K562 (cell line): ENCODE measurements at regions not wholly inside any gene's neighbourhood (a gene's known extent, or its start where the extent isn't known, plus 50 kb on each side); places are given as distances from the start of the nearest gene placed in this dataset.

Source experiments
- ATAC-seq: fragments of 200-7000 bp; cut with Tn5 transposase; 3 replicates; pipeline ENCODE4 v1.9.1; 2020; ENCODE audit warnings: moderate library complexity
- BruUV-seq: library from RNA; stranded (reverse); fragments of 400-500 nt; replicated peaks from 2 replicates; lab custom pipeline; 2021; lab: Mats Ljungman, UMichigan
- CTCF ChIA-PET: fragments of 300-600 bp; formaldehyde crosslinking; extraction: SDS; loops from one replicate; lab custom pipeline; 2021; ENCODE audit warnings: low intra/inter-chr PET ratio; lab: Yijun Ruan, JAX
- POLR2A ChIA-PET: fragments of 300-600, 350-650 bp; sonication (Branson Sonifier 250); formaldehyde crosslinking; extraction: SDS; loops from one replicate; lab custom pipeline; 2021; ENCODE audit warnings: antibody characterized with exemption, inconsistent platforms; lab: Yijun Ruan, JAX
- DNase-seq, 4 experiments: peaks; one replicate each; pipeline versions ENCODE4 v3.0.0 to v3.0.0-alpha.2; 2011 to 2018; ENCODE audit warnings: low spot score in 3 of 4, mixed read lengths in 3 of 4; ENCODE audit errors: extremely low read depth in 1 of 4
- FAIRE-seq: peaks from 2 replicates; lab custom pipeline; 2011; peaks lifted over from hg19 to GRCh38; lab: Jason Lieb, UNC
- H2AFZ ChIP-seq: 2 replicates; pipeline ENCODE4 v1.6.0; 2011; ENCODE audit warnings: low read depth, low read length, control low read depth, inconsistent platforms
- H3K27ac ChIP-seq: fragments of 200-600 bp; 3 replicates; pipeline ENCODE4 v1.8.0; 2011; ENCODE audit warnings: low read depth, mild to moderate bottlenecking, control low read depth, inconsistent platforms, low read length, moderate library complexity, mixed read lengths; ENCODE audit errors: extremely low read depth
- H3K27me3 ChIP-seq, 2 experiments: fragments of 300-600 bp in 1 of 2; 2 replicates in 1 of 2; 3 replicates in 1 of 2; pipeline versions ENCODE4 v1.6.0 to v1.8.0; 2011; ENCODE audit warnings: inconsistent platforms in 2 of 2, low read length in 2 of 2, mild to moderate bottlenecking in 1 of 2, mixed read lengths in 1 of 2, moderate library complexity in 1 of 2; ENCODE audit not compliant: control insufficient read depth in 2 of 2, insufficient read depth in 2 of 2
- H3K36me3 ChIP-seq: fragments of 300-600 bp; 3 replicates; pipeline ENCODE4 v1.8.0; 2011; ENCODE audit warnings: mild to moderate bottlenecking, low read length, inconsistent platforms; ENCODE audit not compliant: control insufficient read depth, insufficient read depth
- H3K4me1 ChIP-seq, 2 experiments: fragments of 200-600 bp in 1 of 2; replicated peaks in 1 of 2; 2 replicates in 1 of 2; 3 replicates in 1 of 2; pipeline versions ENCODE4 v1.5.1 to v1.8.0; 2011; ENCODE audit warnings: inconsistent platforms in 2 of 2, low read length in 2 of 2, mild to moderate bottlenecking in 1 of 2, mixed read lengths in 1 of 2, moderate library complexity in 1 of 2; ENCODE audit not compliant: control insufficient read depth in 2 of 2, insufficient read depth in 2 of 2
- H3K4me2 ChIP-seq: 2 replicates; pipeline ENCODE4 v1.6.1; 2011; ENCODE audit warnings: low read length, control low read depth, inconsistent platforms, mixed read lengths; ENCODE audit not compliant: insufficient read depth
- H3K4me3 ChIP-seq: fragments of 200-600 bp; sonication (generic), shearing (Covaris generic); 2 replicates; pipeline ENCODE4 v1.5.1; 2016; ENCODE audit warnings: control low read depth, inconsistent platforms
- H3K79me2 ChIP-seq: fragments of 200-600 bp; 3 replicates; pipeline ENCODE4 v1.8.0; 2011; ENCODE audit warnings: low read length, inconsistent platforms; ENCODE audit not compliant: control insufficient read depth, insufficient read depth
- H3K9ac ChIP-seq, 2 experiments: 2 replicates each; pipeline versions ENCODE4 v1.6.0 to v1.6.1; 2011; ENCODE audit warnings: low read depth in 2 of 2, low read length in 2 of 2, control low read depth in 1 of 2, inconsistent platforms in 1 of 2, mild to moderate bottlenecking in 1 of 2, mixed read lengths in 1 of 2; ENCODE audit not compliant: insufficient read depth in 1 of 2
- H3K9me1 ChIP-seq: one replicate; pipeline ENCODE4 v1.6.0; 2011; ENCODE audit warnings: inconsistent platforms, mild to moderate bottlenecking, low read length, moderate library complexity; ENCODE audit not compliant: control insufficient read depth, insufficient read depth
- H3K9me3 ChIP-seq: replicated peaks from 2 replicates; pipeline ENCODE4 v1.5.1; 2011; ENCODE audit warnings: low read depth, low read length, inconsistent platforms; ENCODE audit not compliant: control insufficient read depth, insufficient read depth
- H4K20me1 ChIP-seq: replicated peaks from 2 replicates; pipeline ENCODE4 v1.6.1; 2011; ENCODE audit warnings: low read length, inconsistent platforms, mixed read lengths; ENCODE audit not compliant: control insufficient read depth, insufficient read depth
- FOSL1 ChIP-seq: fragments of 200-800 bp; sonication (Bioruptor generic); conservative IDR thresholded peaks from 2 replicates; pipeline ENCODE4 v1.6.1; 2016; ENCODE audit warnings: missing genetic modification characterization, missing compliant biosample characterization
- HSF4 ChIP-seq: fragments of 250-450 bp; sonication (Bioruptor Pico); IDR thresholded peaks from 2 replicates; pipeline ENCODE4 v2.1.2; 2022; ENCODE audit warnings: mild to moderate bottlenecking, moderate library complexity, borderline replicate concordance
- MBD2 ChIP-seq: sonication (generic); IDR thresholded peaks from 2 replicates; pipeline ENCODE4 v1.6.1; 2016; ENCODE audit warnings: low read depth, borderline replicate concordance
- NR0B1 ChIP-seq: fragments of 450-650 bp; IDR thresholded peaks from one replicate; pipeline ENCODE4 v1.6.1; 2018; ENCODE audit warnings: mild to moderate bottlenecking, moderate library complexity; ENCODE audit not compliant: partially characterized antibody
- RFX1 ChIP-seq: fragments of 450-650 bp; IDR thresholded peaks from 2 replicates; pipeline ENCODE4 v1.6.1; 2016; ENCODE audit warnings: mild to moderate bottlenecking, moderate library complexity
- XRCC5 ChIP-seq: fragments of 200-400 bp; formaldehyde crosslinking; IDR thresholded peaks from 2 replicates; pipeline ENCODE4 v1.6.1; 2017; ENCODE audit warnings: low read depth, mild to moderate bottlenecking, low read length
- WGBS: fragments of 100-300 bp; shearing (Covaris generic); methylation state at CpG from one replicate; pipeline ENCODE4 v1.1.6; 2016; ENCODE audit warnings: low coverage, mixed read lengths; ENCODE audit not compliant: insufficient coverage; ENCODE audit errors: missing lambda C conversion rate; 5-methylcytosine and 5-hydroxymethylcytosine counted together
- in situ Hi-C: fragments of 300-500 bp; cut with MboI; formaldehyde crosslinking; loops from 4 replicates; pipeline ENCODE4 v1.15.0; 2018; ENCODE audit warnings: inconsistent platforms, mixed read lengths
- intact Hi-C: fragments of 100-400 bp; cut with micrococcal nuclease; formaldehyde crosslinking; loops from 2 replicates; pipeline ENCODE4 v1.14.2; 2022
- TF ChIP-seq, protein P1 (sequence below): sonication (generic); formaldehyde crosslinking; IDR thresholded peaks from 2 replicates; pipeline ENCODE4 v1.8.0; 2022; ENCODE audit warnings: mild to moderate bottlenecking, missing genetic modification reagents, borderline replicate concordance
- TF ChIP-seq, protein P2 (sequence below): IDR thresholded peaks from 2 replicates; pipeline ENCODE4 v1.6.1; 2014; ENCODE audit warnings: antibody characterized with exemption
- TF ChIP-seq, protein P3 (sequence below): fragments of 450-650 bp; IDR thresholded peaks from 2 replicates; pipeline ENCODE4 v1.6.1; 2016; ENCODE audit warnings: low read depth, mild to moderate bottlenecking, moderate library complexity

GRCh38 chr5:96076451-96076850 lies 114.8 kb upstream of the ELL2 start:
- in situ Hi-C loops: no loop called here
- H3K79me2 ChIP-seq: no peaks in the 10 kb centered on the region
- H3K9ac ChIP-seq: no peak overlapping the region
- no peak overlapping the region for H3K27ac ChIP-seq
- H3K9me3 ChIP-seq: no peaks in the 10 kb centered on the region
- H3K27me3 ChIP-seq: no peaks in the 10 kb centered on the region
- H3K4me1 ChIP-seq: peaks cover 0 to 7% of the 10 kb centered on the region in 2 experiments; a peak in 2 of 5 replicates
- CTCF ChIA-PET: no interaction called here
- POLR2A ChIA-PET: no interaction called here
- intact Hi-C loops: no loop called here
- no peak overlapping the region for H3K4me3 ChIP-seq
- BruUV-seq: no TSS peak
- H3K4me2 ChIP-seq: no peak overlapping the region
- no peaks in the 10 kb centered on the region for H4K20me1 ChIP-seq
- no peaks in the 10 kb centered on the region for H3K36me3 ChIP-seq
- DNase-seq (no peak), ATAC-seq (no peak), FAIRE-seq (no peak)
- H3K9me1 ChIP-seq: no peaks in the 10 kb centered on the region
- H2AFZ ChIP-seq: no peak overlapping the region
- 16% methylated on average over 3 of the region's 3 CpGs for WGBS
- TF ChIP-seq, protein P1, sequence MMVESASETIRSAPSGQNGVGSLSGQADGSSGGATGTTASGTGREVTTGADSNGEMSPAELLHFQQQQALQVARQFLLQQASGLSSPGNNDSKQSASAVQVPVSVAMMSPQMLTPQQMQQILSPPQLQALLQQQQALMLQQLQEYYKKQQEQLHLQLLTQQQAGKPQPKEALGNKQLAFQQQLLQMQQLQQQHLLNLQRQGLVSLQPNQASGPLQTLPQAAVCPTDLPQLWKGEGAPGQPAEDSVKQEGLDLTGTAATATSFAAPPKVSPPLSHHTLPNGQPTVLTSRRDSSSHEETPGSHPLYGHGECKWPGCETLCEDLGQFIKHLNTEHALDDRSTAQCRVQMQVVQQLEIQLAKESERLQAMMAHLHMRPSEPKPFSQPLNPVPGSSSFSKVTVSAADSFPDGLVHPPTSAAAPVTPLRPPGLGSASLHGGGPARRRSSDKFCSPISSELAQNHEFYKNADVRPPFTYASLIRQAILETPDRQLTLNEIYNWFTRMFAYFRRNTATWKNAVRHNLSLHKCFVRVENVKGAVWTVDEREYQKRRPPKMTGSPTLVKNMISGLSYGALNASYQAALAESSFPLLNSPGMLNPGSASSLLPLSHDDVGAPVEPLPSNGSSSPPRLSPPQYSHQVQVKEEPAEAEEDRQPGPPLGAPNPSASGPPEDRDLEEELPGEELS: no peak
- TF ChIP-seq XRCC5 (no peak), HSF4 (CRISPR knock-in tag) (no peak), NR0B1 (no peak), FOSL1 (tag) (no peak), RFX1 (no peak), MBD2 (no peak)
- TF ChIP-seq, protein P2, sequence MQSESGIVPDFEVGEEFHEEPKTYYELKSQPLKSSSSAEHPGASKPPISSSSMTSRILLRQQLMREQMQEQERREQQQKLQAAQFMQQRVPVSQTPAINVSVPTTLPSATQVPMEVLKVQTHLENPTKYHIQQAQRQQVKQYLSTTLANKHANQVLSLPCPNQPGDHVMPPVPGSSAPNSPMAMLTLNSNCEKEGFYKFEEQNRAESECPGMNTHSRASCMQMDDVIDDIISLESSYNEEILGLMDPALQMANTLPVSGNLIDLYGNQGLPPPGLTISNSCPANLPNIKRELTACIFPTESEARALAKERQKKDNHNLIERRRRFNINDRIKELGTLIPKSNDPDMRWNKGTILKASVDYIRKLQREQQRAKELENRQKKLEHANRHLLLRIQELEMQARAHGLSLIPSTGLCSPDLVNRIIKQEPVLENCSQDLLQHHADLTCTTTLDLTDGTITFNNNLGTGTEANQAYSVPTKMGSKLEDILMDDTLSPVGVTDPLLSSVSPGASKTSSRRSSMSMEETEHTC: no peak
- TF ChIP-seq, protein P3, sequence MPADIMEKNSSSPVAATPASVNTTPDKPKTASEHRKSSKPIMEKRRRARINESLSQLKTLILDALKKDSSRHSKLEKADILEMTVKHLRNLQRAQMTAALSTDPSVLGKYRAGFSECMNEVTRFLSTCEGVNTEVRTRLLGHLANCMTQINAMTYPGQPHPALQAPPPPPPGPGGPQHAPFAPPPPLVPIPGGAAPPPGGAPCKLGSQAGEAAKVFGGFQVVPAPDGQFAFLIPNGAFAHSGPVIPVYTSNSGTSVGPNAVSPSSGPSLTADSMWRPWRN: no peak
